A549 (cell line): ENCODE measurements at regions not wholly inside any gene's neighbourhood (a gene's known extent, or its start where the extent isn't known, plus 50 kb on each side); places are given as distances from the start of the nearest gene placed in this dataset.
"Not testable (repeated sequence)": the region's sequence is repeated elsewhere in the genome, so short reads cannot be mapped to it uniquely, and the experiment has no call there.

Experiments used
- ATAC-seq, 2 experiments: fragments of 200-7000 bp in 1 of 2; fragments of >200 bp in 1 of 2; cut with Nextera tagmentation in 1 of 2; cut with Tn5 transposase in 1 of 2; 3 replicates each; pipeline versions ENCODE4 v1.8.0 to v1.9.1; 2018 to 2020; ENCODE audit warnings: mild to moderate bottlenecking in 1 of 2, moderate library complexity in 1 of 2
- CTCF ChIA-PET: fragments of 300-600 bp; sonication (Branson Sonifier 250); formaldehyde crosslinking; extraction: SDS; loops from one replicate; lab custom pipeline; 2021; ENCODE audit warnings: antibody characterized with exemption, inconsistent platforms; lab: Yijun Ruan, JAX
- POLR2A ChIA-PET: fragments of 350-600 bp; formaldehyde crosslinking; extraction: SDS; loops from one replicate; lab custom pipeline; 2021; ENCODE audit warnings: antibody characterized with exemption, inconsistent platforms; lab: Yijun Ruan, JAX
- DNase-seq, 2 experiments: peaks; one replicate each; pipeline versions ENCODE4 v3.0.0 to v3.0.0-alpha.2; 2011 to 2016; ENCODE audit warnings: low read depth in 1 of 2, low spot score in 1 of 2
- FAIRE-seq: peaks from 2 replicates; lab custom pipeline; 2011; peaks lifted over from hg19 to GRCh38; lab: Jason Lieb, UNC
- H3K27ac ChIP-seq, 2 experiments: fragments of >200 bp; sonication (Bioruptor Twin); formaldehyde crosslinking; 3 replicates each; pipeline ENCODE4 v1.5.1; 2016 to 2017
- H3K4me1 ChIP-seq: fragments of >200 bp; sonication (Bioruptor Twin); formaldehyde crosslinking; 3 replicates; pipeline ENCODE4 v1.6.1; 2016
- H3K4me2 ChIP-seq: fragments of >200 bp; sonication (Bioruptor Twin); formaldehyde crosslinking; 3 replicates; pipeline ENCODE4 v1.6.1; 2016
- H3K4me3 ChIP-seq: fragments of >200 bp; sonication (Bioruptor Twin); formaldehyde crosslinking; 3 replicates; pipeline ENCODE4 v1.5.1; 2016
- H3K9me3 ChIP-seq: fragments of >200 bp; sonication (Bioruptor Twin); formaldehyde crosslinking; 3 replicates; pipeline ENCODE4 v1.6.1; 2016
- BHLHE40 ChIP-seq: IDR thresholded peaks from 2 replicates; pipeline ENCODE4 v1.6.1; 2012; ENCODE audit warnings: low read depth, low read length, inconsistent platforms
- CBX8 ChIP-seq: fragments of 200-600 bp; sonication (generic); IDR thresholded peaks from 2 replicates; pipeline ENCODE4 v1.6.1; 2016
- EP300 ChIP-seq, 2 experiments: fragments of >200 bp; sonication (Bioruptor Twin); formaldehyde crosslinking; IDR thresholded peaks; 2 replicates in 1 of 2; 3 replicates in 1 of 2; pipeline ENCODE4 v1.6.1; 2016 to 2017
- FOSB ChIP-seq: fragments of 250-450 bp; sonication (Bioruptor Pico); IDR thresholded peaks from 2 replicates; pipeline ENCODE4 v1.5.0; 2020; ENCODE audit warnings: mild to moderate bottlenecking, moderate library complexity
- FOSL2 ChIP-seq, 2 experiments: fragments of 450-650 bp in 1 of 2; fragments of >200 bp in 1 of 2; sonication (Bioruptor Twin) in 1 of 2; formaldehyde crosslinking; IDR thresholded peaks; 2 replicates each; pipeline versions ENCODE4 v1.5.0 to v1.6.1; 2016 to 2020; ENCODE audit warnings: mild to moderate bottlenecking in 1 of 2, moderate library complexity in 1 of 2
- FOXS1 ChIP-seq: fragments of 250-450 bp; sonication (Bioruptor Pico); IDR thresholded peaks from 2 replicates; pipeline ENCODE4 v1.5.0; 2020; ENCODE audit warnings: mild to moderate bottlenecking, moderate library complexity
- GATA3 ChIP-seq: IDR thresholded peaks from 2 replicates; pipeline ENCODE4 v1.6.1; 2012; ENCODE audit warnings: borderline replicate concordance
- HOXA7 ChIP-seq: fragments of 250-450 bp; sonication (Bioruptor Pico); IDR thresholded peaks from 2 replicates; pipeline ENCODE4 v1.5.0; 2020; ENCODE audit warnings: mild to moderate bottlenecking, moderate library complexity
- MAFK ChIP-seq: fragments of 450-650 bp; IDR thresholded peaks from 2 replicates; pipeline ENCODE4 v1.6.1; 2014; ENCODE audit not compliant: partially characterized antibody
- MYC ChIP-seq: IDR thresholded peaks from 2 replicates; pipeline ENCODE4 v1.6.1; 2012; ENCODE audit warnings: mild to moderate bottlenecking, inconsistent platforms, low read length, improper control_type of control experiment, borderline replicate concordance
- NFE2L2 ChIP-seq: fragments of 150-350 bp; conservative IDR thresholded peaks from 2 replicates; pipeline ENCODE4 v1.6.1; 2014; ENCODE audit warnings: low read length
- NR3C1 ChIP-seq: fragments of >200 bp; sonication (Bioruptor Twin); formaldehyde crosslinking; IDR thresholded peaks from 3 replicates; pipeline ENCODE4 v1.6.1; 2017
- PHF8 ChIP-seq: fragments of 200-600 bp; sonication (generic); IDR thresholded peaks from 2 replicates; pipeline ENCODE4 v1.6.1; 2016; ENCODE audit warnings: low read depth, mild to moderate bottlenecking, antibody characterized with exemption, moderate library complexity, borderline replicate concordance
- POLR2A ChIP-seq: IDR thresholded peaks from 2 replicates; pipeline ENCODE4 v1.6.1; 2012; ENCODE audit warnings: mild to moderate bottlenecking, low read length
- POLR2AphosphoS2 ChIP-seq: conservative IDR thresholded peaks from 2 replicates; pipeline ENCODE4 v1.6.1; 2012; ENCODE audit warnings: low read length, improper control_type of control experiment, inconsistent platforms
- RAD21 ChIP-seq, 2 experiments: fragments of >200 bp in 1 of 2; sonication (Bioruptor Twin) in 1 of 2; formaldehyde crosslinking in 1 of 2; IDR thresholded peaks in 1 of 2; conservative IDR thresholded peaks in 1 of 2; 2 replicates in 1 of 2; 3 replicates in 1 of 2; pipeline ENCODE4 v1.6.1; 2012 to 2018; ENCODE audit warnings: inconsistent platforms in 1 of 2
- RARB ChIP-seq: fragments of 250-450 bp; sonication (Bioruptor Pico); IDR thresholded peaks from 2 replicates; pipeline ENCODE4 v1.8.0; 2021; ENCODE audit warnings: mild to moderate bottlenecking, moderate library complexity
- RFX5 ChIP-seq: fragments of 450-650 bp; IDR thresholded peaks from 2 replicates; pipeline ENCODE4 v1.7.1; 2014; ENCODE audit warnings: antibody characterized with exemption, mild to moderate bottlenecking, moderate library complexity
- RNF2 ChIP-seq: fragments of 200-600 bp; sonication (generic); IDR thresholded peaks from 2 replicates; pipeline ENCODE4 v1.6.1; 2016; ENCODE audit warnings: low read depth, mild to moderate bottlenecking, antibody characterized with exemption, moderate library complexity, borderline replicate concordance
- SMC3 ChIP-seq: fragments of >200 bp; sonication (Bioruptor Twin); formaldehyde crosslinking; IDR thresholded peaks from 3 replicates; pipeline ENCODE4 v1.6.1; 2018; ENCODE audit warnings: inconsistent platforms
- ZC3H11A ChIP-seq: fragments of 450-650 bp; IDR thresholded peaks from 2 replicates; pipeline ENCODE4 v1.6.1; 2014; ENCODE audit warnings: antibody characterized with exemption, mild to moderate bottlenecking
- ZFP36 ChIP-seq: fragments of 450-650 bp; IDR thresholded peaks from 2 replicates; pipeline ENCODE4 v1.6.1; 2014; ENCODE audit warnings: borderline replicate concordance; ENCODE audit not compliant: partially characterized antibody
- ZNF302 ChIP-seq: fragments of 250-450 bp; sonication (Bioruptor Pico); IDR thresholded peaks from 2 replicates; pipeline ENCODE4 v1.9.0; 2021; ENCODE audit warnings: inconsistent platforms, mild to moderate bottlenecking, moderate library complexity
- ZSCAN20 ChIP-seq: fragments of 250-450 bp; sonication (Bioruptor Pico); IDR thresholded peaks from 2 replicates; pipeline ENCODE4 v1.8.0; 2022; ENCODE audit warnings: mild to moderate bottlenecking, moderate library complexity
- WGBS: methylation state at CpG from one replicate; pipeline ENCODE4 v1.1.6; 2017; ENCODE audit errors: missing lambda C conversion rate; 5-methylcytosine and 5-hydroxymethylcytosine counted together
- TF ChIP-seq, protein P1 (sequence below): fragments of >200 bp; sonication (Bioruptor Twin); formaldehyde crosslinking; IDR thresholded peaks from 2 replicates; pipeline ENCODE4 v1.6.1; 2016
- TF ChIP-seq, protein P2 (sequence below): IDR thresholded peaks from 2 replicates; pipeline ENCODE4 v1.6.1; 2012; ENCODE audit warnings: low read depth, borderline replicate concordance

- no peak for FAIRE-seq
- TF ChIP-seq POLR2AphosphoS2 (no peak), ZC3H11A (no peak), NR3C1 (no peak), MYC (no peak), NFE2L2 (no peak), PHF8 (no peak), MAFK (no peak), FOSB (CRISPR knock-in tag) (no peak), FOXS1 (CRISPR knock-in tag) (no peak), FOSL2 (IDR thresholded peaks at IDR 0.05) (no peak), FOSL2 (CRISPR knock-in tag; IDR thresholded peaks at IDR 0.05) (no peak), ZNF302 (CRISPR knock-in tag) (no peak), RARB (CRISPR knock-in tag) (no peak), HOXA7 (CRISPR knock-in tag) (no peak), CBX8 (no peak), RFX5 (no peak)
- TF ChIP-seq, protein P1, sequence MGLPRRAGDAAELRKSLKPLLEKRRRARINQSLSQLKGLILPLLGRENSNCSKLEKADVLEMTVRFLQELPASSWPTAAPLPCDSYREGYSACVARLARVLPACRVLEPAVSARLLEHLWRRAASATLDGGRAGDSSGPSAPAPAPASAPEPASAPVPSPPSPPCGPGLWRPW, result no peak
- 43% methylated on average over 2 of the region's 2 CpGs for WGBS
- H3K4me2 ChIP-seq, result no peak overlapping the region
- DNase-seq, result no peak
- ATAC-seq, result no peak
- no peak overlapping the region for H3K4me3 ChIP-seq
- ChIA-PET CTCF (no interaction called here), POLR2A (no interaction called here)
- H3K27ac ChIP-seq, result no peak overlapping the region
- H3K4me1 ChIP-seq, result no peaks in the 10 kb centered on the region
- no peaks in the 10 kb centered on the region for H3K9me3 ChIP-seq
These were observed 539.0 kb upstream of the PPP2R3A start for GRCh38 chr3:135426508-135426907.

- no peak for TF ChIP-seq EP300 (IDR thresholded peaks at IDR 0.05)
- peak; percentile 47 for TF ChIP-seq MAFK
- Histone ChIP-seq H3K4me2 (no peak overlapping the region), H3K27ac (no peak overlapping the region), H3K4me1 (no peaks in the 10 kb centered on the region), H3K4me3 (no peak overlapping the region), H3K9me3 (no peaks in the 10 kb centered on the region)
- WGBS, result 2% methylated on average over 2 of the region's 2 CpGs
- ChIA-PET CTCF (no interaction called here), POLR2A (no interaction called here)
- DNase-seq, result no peak
- ATAC-seq, result no peak
- no peak for FAIRE-seq
These were observed 533.1 kb upstream of the PPP2R3A start for GRCh38 chr3:135432402-135432801.

DNA sequence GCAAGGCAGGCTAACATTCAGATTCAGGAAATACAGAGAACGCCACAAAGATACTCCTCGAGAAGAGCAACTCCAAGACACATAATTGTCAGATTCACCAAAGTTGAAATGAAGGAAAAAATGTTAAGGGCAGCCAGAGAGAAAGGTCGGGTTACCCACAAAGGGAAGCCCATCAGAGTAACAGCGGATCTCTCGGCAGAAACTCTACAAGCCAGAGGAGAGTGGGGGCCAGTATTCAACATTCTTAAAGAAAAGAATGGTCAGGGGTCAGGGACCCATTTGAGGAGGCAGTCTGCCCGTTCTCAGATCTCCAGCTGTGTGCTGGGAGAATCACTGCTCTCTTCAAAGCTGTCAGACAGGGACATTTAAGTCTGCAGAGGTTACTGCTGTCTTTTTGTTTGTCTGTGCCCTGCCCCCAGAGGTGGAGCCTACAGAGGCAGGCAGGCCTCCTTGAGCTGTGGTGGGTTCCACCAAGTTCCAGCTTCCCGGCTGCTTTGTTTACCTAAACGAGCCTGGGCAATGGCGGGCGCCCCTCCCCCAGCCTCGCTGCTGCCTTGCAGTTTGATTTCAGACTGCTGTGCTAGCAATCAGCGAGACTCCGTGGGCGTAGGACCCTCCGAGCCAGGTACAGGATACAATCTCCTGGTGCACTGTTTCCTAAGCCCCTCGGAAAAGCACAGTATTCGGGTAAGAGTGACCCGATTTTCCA is 526.5 kb upstream of the PPP2R3A start:
- H3K4me1 ChIP-seq, CTCF ChIA-PET, H3K9me3 ChIP-seq, POLR2A ChIA-PET, FAIRE-seq, ATAC-seq, DNase-seq, H3K27ac ChIP-seq: not testable (repeated sequence)
- H3K4me2 ChIP-seq, result peak overlapping the region; percentile 48
- 15% methylated on average over 7 of the region's 18 CpGs for WGBS
- peak overlapping the region; percentile 36 for H3K4me3 ChIP-seq

DNA sequence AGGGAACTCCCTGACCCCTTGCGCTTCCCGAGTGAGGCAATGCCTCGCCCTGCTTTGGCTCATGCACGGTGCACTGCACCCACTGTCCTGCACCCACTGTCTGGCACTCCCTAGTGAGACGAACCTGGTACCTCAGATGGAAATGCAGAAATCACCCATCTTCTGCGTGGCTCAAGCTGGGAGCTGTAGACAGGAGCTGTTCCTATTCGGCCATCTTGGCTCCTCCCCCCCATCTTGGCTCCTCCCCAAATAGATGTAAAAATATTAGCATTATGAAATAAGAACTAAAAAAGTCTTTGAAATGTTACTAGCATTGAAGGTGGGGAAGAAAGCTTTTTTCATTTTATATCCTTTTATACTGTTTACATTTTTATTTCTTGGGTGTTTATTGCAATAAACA is 525.9 kb upstream of the PPP2R3A start:
- H3K4me1 ChIP-seq, FAIRE-seq, ATAC-seq, H3K9me3 ChIP-seq, CTCF ChIA-PET, DNase-seq, H3K27ac ChIP-seq, POLR2A ChIA-PET: not testable (repeated sequence)
- 0% methylated on average over 7 of the region's 7 CpGs for WGBS
- Histone ChIP-seq H3K4me3 (peak overlapping the region; percentile 36), H3K4me2 (peak overlapping the region; percentile 48)

DNA sequence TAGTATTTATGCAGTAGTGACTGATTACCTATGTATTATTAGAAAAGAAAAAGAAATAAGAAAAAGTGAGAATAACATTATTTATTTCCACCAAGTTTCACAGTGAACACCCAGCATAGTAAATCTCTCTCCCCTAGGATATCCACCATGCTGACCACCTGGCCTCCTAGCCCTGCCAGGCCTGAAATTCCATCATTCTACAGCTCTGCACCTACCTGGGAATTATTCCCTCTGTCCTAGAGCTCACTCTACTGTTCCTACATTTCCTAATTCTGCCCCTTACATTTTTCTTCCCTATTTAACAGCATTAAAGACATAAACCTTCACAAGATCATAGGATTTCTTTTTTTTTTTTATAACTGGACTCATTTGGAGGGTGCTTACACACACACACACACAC is 525.3 kb upstream of the PPP2R3A start:
- ChIA-PET CTCF (no interaction called here), POLR2A (no interaction called here)
- TF ChIP-seq RAD21 (conservative IDR thresholded peaks at IDR 0.05 in 1 of 2, IDR thresholded peaks at IDR 0.05 in 1 of 2) (no peak), RNF2 (no peak), ZSCAN20 (CRISPR knock-in tag) (no peak), FOSL2 (IDR thresholded peaks at IDR 0.05) (no peak), FOSL2 (CRISPR knock-in tag; IDR thresholded peaks at IDR 0.05) (no peak), GATA3 (no peak), BHLHE40 (no peak), ZFP36 (no peak), POLR2A (no peak), NFE2L2 (no peak), SMC3 (no peak), ZNF302 (CRISPR knock-in tag) (no peak), PHF8 (no peak)
- TF ChIP-seq, protein P2, sequence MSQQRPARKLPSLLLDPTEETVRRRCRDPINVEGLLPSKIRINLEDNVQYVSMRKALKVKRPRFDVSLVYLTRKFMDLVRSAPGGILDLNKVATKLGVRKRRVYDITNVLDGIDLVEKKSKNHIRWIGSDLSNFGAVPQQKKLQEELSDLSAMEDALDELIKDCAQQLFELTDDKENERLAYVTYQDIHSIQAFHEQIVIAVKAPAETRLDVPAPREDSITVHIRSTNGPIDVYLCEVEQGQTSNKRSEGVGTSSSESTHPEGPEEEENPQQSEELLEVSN, result no peak
- no peak overlapping the region for H3K27ac ChIP-seq
- ATAC-seq (no peak), FAIRE-seq (no peak), DNase-seq (no peak)
- H3K4me3 ChIP-seq, result no peak overlapping the region
- H3K4me1 ChIP-seq, result no peaks in the 10 kb centered on the region
- H3K9me3 ChIP-seq, result no peaks in the 10 kb centered on the region
- H3K4me2 ChIP-seq, result no peak overlapping the region
